BE2C (cell line): ENCODE measurements at regions not wholly inside any gene's neighbourhood (a gene's known extent, or its start where the extent isn't known, plus 50 kb on each side); places are given as distances from the start of the nearest gene placed in this dataset.
"Not testable (repeated sequence)": the region's sequence is repeated elsewhere in the genome, so short reads cannot be mapped to it uniquely, and the experiment has no call there.

Source experiments
- DNase-seq: peaks from one replicate; pipeline ENCODE4 v3.0.0-alpha.2; 2020
- H3K27me3 ChIP-seq: fragments of 250-450 bp; sonication (Bioruptor Pico); 2 replicates; pipeline ENCODE4 v1.5.1; 2020; ENCODE audit warnings: mild to moderate bottlenecking
- H3K36me3 ChIP-seq: fragments of 250-450 bp; sonication (Bioruptor Pico); 2 replicates; pipeline ENCODE4 v1.5.1; 2020; ENCODE audit warnings: mild to moderate bottlenecking
- H3K4me1 ChIP-seq: fragments of 250-450 bp; sonication (Bioruptor Pico); 2 replicates; pipeline ENCODE4 v1.5.1; 2020
- H3K4me3 ChIP-seq: 2 replicates; pipeline ENCODE4 v1.5.1; 2011; ENCODE audit warnings: low read depth, low read length
- H3K9me3 ChIP-seq: fragments of 250-450 bp; sonication (Bioruptor Pico); 2 replicates; pipeline ENCODE4 v1.5.1; 2020
- TF ChIP-seq, protein P1 (sequence below): IDR thresholded peaks from 2 replicates; pipeline ENCODE4 v1.5.1; 2012; ENCODE audit warnings: mild to moderate bottlenecking, low read depth, low read length

DNA sequence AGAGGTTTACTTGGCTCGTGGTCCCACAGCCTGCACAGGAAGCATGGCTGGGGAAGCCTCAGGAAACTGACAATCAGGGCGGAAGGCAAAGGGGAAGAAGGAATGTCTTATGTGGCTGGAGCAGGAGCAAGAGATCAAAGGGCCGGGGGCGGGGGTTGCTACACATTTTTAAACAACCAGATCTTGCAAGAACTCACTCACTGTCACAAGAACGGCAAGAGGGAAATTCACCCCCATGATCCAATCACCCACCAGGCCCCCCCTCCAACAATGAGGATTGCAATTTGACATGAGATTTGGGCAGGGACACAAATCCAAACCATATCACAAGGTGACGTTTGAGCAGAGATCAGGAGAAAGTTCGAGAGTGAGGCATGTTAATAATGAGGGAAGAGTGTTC, 163.7 kb upstream of the RPH3A start:
- H3K4me3 ChIP-seq: no peak overlapping the region
- H3K27me3 ChIP-seq: no peaks in the 10 kb centered on the region
- no peaks in the 10 kb centered on the region for H3K36me3 ChIP-seq
- DNase-seq: no peak
- H3K9me3 ChIP-seq: no peaks in the 10 kb centered on the region
- no peaks in the 10 kb centered on the region for H3K4me1 ChIP-seq
- TF ChIP-seq, protein P1, sequence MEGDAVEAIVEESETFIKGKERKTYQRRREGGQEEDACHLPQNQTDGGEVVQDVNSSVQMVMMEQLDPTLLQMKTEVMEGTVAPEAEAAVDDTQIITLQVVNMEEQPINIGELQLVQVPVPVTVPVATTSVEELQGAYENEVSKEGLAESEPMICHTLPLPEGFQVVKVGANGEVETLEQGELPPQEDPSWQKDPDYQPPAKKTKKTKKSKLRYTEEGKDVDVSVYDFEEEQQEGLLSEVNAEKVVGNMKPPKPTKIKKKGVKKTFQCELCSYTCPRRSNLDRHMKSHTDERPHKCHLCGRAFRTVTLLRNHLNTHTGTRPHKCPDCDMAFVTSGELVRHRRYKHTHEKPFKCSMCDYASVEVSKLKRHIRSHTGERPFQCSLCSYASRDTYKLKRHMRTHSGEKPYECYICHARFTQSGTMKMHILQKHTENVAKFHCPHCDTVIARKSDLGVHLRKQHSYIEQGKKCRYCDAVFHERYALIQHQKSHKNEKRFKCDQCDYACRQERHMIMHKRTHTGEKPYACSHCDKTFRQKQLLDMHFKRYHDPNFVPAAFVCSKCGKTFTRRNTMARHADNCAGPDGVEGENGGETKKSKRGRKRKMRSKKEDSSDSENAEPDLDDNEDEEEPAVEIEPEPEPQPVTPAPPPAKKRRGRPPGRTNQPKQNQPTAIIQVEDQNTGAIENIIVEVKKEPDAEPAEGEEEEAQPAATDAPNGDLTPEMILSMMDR: no peak

DNA sequence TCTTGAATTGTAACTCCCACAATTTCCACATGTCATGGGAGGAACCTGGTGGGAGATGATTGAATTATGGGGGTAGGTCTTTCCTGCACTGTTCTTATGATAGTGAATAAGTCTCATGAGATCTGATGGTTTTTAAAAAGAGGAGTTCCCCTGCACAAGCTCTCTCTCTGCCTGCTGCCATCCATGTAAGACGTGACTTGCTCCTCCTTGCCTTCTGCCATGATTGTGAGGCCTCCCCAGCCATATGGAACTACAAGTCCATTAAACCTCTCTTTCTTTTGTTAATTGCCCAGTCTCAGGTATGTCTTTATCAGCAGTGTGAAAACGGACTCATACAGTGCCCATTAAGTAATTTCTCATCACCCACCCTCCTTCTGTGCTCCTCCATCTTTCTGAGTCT, 159.6 kb upstream of the RPH3A start:
- DNase-seq, H3K4me3 ChIP-seq, H3K4me1 ChIP-seq, H3K9me3 ChIP-seq, H3K36me3 ChIP-seq, H3K27me3 ChIP-seq: not testable (repeated sequence)

DNA sequence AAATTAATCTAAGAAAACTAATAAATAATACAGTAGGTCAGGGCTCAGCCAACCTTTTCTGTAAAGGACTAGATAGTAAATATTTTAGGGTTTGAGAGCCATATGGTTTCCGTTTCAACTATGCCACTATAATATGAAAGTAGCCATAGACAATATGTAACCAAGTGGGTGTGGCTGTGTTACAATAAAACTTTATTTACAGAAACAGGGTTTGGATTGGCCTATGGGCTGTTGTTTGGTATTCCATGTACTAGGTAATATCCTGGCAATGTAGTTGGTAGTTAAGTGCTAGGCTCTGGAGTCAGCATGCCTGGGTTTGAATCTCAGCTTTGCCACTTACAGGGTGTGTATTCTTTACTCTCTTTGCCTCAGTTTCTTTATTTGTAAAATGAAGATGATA, 156.5 kb upstream of the RPH3A start:
- TF ChIP-seq, protein P1: no peak
- no peaks in the 10 kb centered on the region for H3K36me3 ChIP-seq
- no peaks in the 10 kb centered on the region for H3K9me3 ChIP-seq
- H3K27me3 ChIP-seq: no peaks in the 10 kb centered on the region
- no peaks in the 10 kb centered on the region for H3K4me1 ChIP-seq
- H3K4me3 ChIP-seq: no peak overlapping the region
- DNase-seq: no peak

DNA sequence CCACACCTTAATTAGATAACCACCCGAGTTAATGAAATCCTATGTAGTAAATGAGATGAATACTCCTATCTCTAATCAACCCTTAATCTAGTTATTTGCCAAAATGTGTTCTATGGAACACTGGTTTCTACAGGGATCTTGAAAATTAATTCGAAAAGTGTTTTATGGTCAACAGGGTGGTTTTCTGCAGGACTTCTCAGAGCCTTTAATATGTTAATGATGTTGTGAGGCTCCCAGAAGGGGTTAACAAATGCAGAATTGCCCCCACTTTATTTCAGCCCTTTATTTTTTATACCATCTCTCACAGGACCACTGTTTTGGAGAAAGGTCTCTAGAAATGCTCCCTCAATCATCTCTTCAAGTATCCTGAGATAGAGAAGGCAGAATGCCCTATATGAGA, 153.1 kb upstream of the RPH3A start:
- no peak for DNase-seq
- TF ChIP-seq, protein P1: no peak
- H3K4me1 ChIP-seq: peaks cover 12% of the 10 kb centered on the region

DNA sequence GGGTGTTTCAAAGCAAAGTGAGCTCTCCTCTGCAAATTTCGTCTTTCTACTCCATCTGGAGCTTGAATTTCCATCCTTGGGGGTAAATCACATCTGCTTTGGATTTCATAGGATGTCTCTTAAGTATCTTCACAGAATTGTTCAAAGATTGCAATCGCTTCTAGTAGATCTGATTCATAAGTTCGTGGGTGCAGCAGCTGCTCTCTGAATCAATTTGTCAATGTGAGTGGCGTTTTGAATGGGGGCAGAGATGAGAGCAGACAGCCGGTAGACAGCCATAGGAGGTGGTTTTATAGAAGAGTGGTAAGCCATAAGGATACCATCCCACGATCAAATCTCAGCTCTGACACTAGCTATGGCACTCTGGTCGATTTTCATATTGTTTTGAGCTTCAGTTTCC, 146.0 kb upstream of the RPH3A start:
- H3K27me3 ChIP-seq: no peaks in the 10 kb centered on the region
- DNase-seq: no peak
- no peaks in the 10 kb centered on the region; the same call in 1 of the 2 replicates for H3K9me3 ChIP-seq
- H3K4me3 ChIP-seq: no peak overlapping the region
- H3K4me1 ChIP-seq: peaks cover 11% of the 10 kb centered on the region
- TF ChIP-seq, protein P1: no peak
- H3K36me3 ChIP-seq: no peaks in the 10 kb centered on the region

More for the DNA sequence above, 153.1 kb upstream of the RPH3A start:
- Histone ChIP-seq H3K27me3 (no peaks in the 10 kb centered on the region), H3K9me3 (no peaks in the 10 kb centered on the region), H3K36me3 (no peaks in the 10 kb centered on the region), H3K4me3 (no peak overlapping the region)

DNA sequence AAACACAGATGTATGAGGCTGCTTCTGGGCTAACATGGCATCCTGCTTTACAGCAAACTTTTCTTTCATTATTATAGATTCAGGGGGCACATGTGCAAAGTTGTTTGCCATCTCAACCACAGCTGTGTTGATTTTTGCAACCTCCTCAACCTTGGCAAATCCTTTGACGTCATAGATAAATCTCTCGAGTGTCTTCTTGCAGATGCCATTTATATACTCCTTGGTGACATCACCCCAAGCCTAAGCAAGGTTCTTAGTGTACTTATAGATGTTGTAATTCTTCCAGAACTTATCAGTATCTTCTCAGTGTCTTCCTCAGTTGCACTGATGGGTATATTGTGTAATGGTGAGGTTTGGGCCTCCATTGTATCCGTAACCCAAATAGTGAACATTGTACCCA, 135.4 kb upstream of the RPH3A start:
- no peaks in the 10 kb centered on the region for H3K9me3 ChIP-seq
- H3K4me3 ChIP-seq: no peak overlapping the region
- no peaks in the 10 kb centered on the region for H3K4me1 ChIP-seq
- no peaks in the 10 kb centered on the region for H3K27me3 ChIP-seq
- no peak for DNase-seq
- TF ChIP-seq, protein P1: no peak
- H3K36me3 ChIP-seq: no peaks in the 10 kb centered on the region

DNA sequence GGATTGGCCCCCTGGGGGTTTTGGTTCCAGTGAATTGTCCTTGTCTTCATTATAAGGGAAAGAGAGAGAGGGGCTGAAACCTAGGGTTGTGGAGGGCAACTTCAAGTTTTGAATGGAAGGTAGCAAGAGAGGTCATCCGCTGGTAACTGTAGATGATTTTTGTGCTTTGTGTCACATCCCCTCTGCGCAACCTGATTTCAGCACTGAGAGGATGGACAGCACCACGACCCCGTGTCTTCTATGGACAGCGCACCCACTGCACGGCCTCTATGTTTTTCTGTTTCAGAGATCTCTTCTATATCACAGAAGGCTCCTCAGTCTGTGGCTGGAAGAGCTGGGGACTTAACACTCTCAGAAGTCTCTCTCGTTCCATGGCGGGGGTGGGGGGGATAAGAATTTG, 127.0 kb upstream of the RPH3A start:
- H3K9me3 ChIP-seq: no peaks in the 10 kb centered on the region
- no peak overlapping the region for H3K4me3 ChIP-seq
- no peak for DNase-seq
- H3K4me1 ChIP-seq: no peaks in the 10 kb centered on the region; the same call in 1 of the 2 replicates
- TF ChIP-seq, protein P1: no peak
- H3K27me3 ChIP-seq: no peaks in the 10 kb centered on the region
- H3K36me3 ChIP-seq: no peaks in the 10 kb centered on the region
